Ovary (tissue), 7 donors: ENCODE measurements at regions not wholly inside any gene's neighbourhood (a gene's known extent, or its start where the extent isn't known, plus 50 kb on each side); places are given as distances from the start of the nearest gene placed in this dataset.

Source experiments
- DNase-seq, 5 donors: peaks; one replicate each; pipeline ENCODE4 v3.0.0-alpha.2; 2019 to 2020
- H3K27ac ChIP-seq, 2 donors: fragments of 200-600 bp; one replicate each; pipeline versions ENCODE4 v1.5.1 to v1.8.0; 2019 to 2022
- H3K27me3 ChIP-seq: fragments of 200-600 bp; one replicate; pipeline ENCODE4 v1.8.0; 2022
- H3K36me3 ChIP-seq: fragments of 200-600 bp; sonication (generic); one replicate; pipeline ENCODE4 v1.5.1; 2019
- H3K4me1 ChIP-seq: one replicate; pipeline ENCODE4 v1.8.1; 2013; ENCODE audit warnings: mild to moderate bottlenecking, moderate library complexity; ENCODE audit not compliant: insufficient read depth
- H3K4me3 ChIP-seq: fragments of 200-600 bp; sonication (generic); one replicate; pipeline ENCODE4 v1.5.1; 2017
- H3K9me3 ChIP-seq, 2 donors: fragments of 200-600 bp in 1 of 2; sonication (generic) in 1 of 2; one replicate each; pipeline versions ENCODE4 v1.5.1 to v1.8.1; 2013 to 2019; ENCODE audit warnings: mild to moderate bottlenecking in 1 of 2, moderate library complexity in 1 of 2
- CTCF ChIP-seq, 3 donors: fragments of 450-650 bp in 2 of 3; fragments of 200-600 bp in 1 of 3; IDR thresholded peaks; one replicate each; pipeline versions ENCODE4 v1.5.1 to v1.8.0; 2016 to 2022; ENCODE audit warnings: antibody characterized with exemption in 3 of 3, mild to moderate bottlenecking in 1 of 3
- EP300 ChIP-seq: sonication (generic); formaldehyde crosslinking; IDR thresholded peaks from one replicate; pipeline ENCODE4 v1.6.1; 2017; ENCODE audit warnings: antibody characterized with exemption
- POLR2A ChIP-seq: fragments of 450-650 bp; IDR thresholded peaks from one replicate; pipeline ENCODE4 v1.6.1; 2017; ENCODE audit warnings: antibody characterized with exemption, mild to moderate bottlenecking, moderate library complexity
- WGBS, 3 donors: extraction: QIAGEN DNeasy Blood & Tissue Kit in 1 of 3; methylation state at CpG; one replicate each; pipeline versions ENCODE4 v1.1.5 to v1.1.7; 2013 to 2017; 5-methylcytosine and 5-hydroxymethylcytosine counted together
- intact Hi-C, 4 donors: fragments of 100-400 bp; cut with DNase I; formaldehyde crosslinking; loops; one replicate each; pipeline versions ENCODE4 v1.11.0 to v1.15.1; 2022 to 2023
- donor health status: DM: no; HTN: no; CAD: no; lungs with moderate emphysema.
- donor health status: DM: no; HTN: no; CAD: no.
- donor health status: Bipolar disorder and iron deficiency.
- donor health status: DM: no; HTN: no; CAD: no.
- donor health status: DM: yes; HTN: yes; CAD: no.

GRCh38 chr11:69422645-69423044, 58.8 kb upstream of the LINC01488 start:
- TF ChIP-seq EP300, result no peak
- TF ChIP-seq POLR2A, result no peak
- no peak for TF ChIP-seq CTCF (IDR thresholded peaks at IDR 0.05)
- no peaks in the 10 kb centered on the region for H3K27me3 ChIP-seq
- no peaks in the 10 kb centered on the region for H3K36me3 ChIP-seq
- no peak for DNase-seq
- no peaks in the 10 kb centered on the region for H3K9me3 ChIP-seq
- H3K27ac ChIP-seq, result no peak overlapping the region
- 75 to 89% (median 82%) methylated on average over 16 of the region's 16 CpGs for WGBS, 3 donors
- H3K4me3 ChIP-seq, result no peak overlapping the region
- intact Hi-C loops, result no loop called here
- H3K4me1 ChIP-seq, result no peaks in the 10 kb centered on the region

- WGBS, 3 donors, result 85 to 88% (median 85%) methylated on average over 13 of the region's 13 CpGs
- Histone ChIP-seq H3K36me3 (no peaks in the 10 kb centered on the region), H3K27ac (no peak overlapping the region), H3K4me1 (no peaks in the 10 kb centered on the region), H3K27me3 (no peaks in the 10 kb centered on the region), H3K4me3 (no peak overlapping the region), H3K9me3 (no peaks in the 10 kb centered on the region)
- no peak for TF ChIP-seq CTCF (IDR thresholded peaks at IDR 0.05)
- TF ChIP-seq EP300, result no peak
- DNase-seq, result no peak
- intact Hi-C loops, result no loop called here
Observed at GRCh38 chr11:69423181-69423580, 58.3 kb upstream of the LINC01488 start.

GRCh38 chr11:69423611-69424385, 57.7 kb upstream of the LINC01488 start:
- Histone ChIP-seq H3K36me3 (no peaks in the 10 kb centered on the region), H3K4me3 (no peak overlapping the region), H3K4me1 (no peaks in the 10 kb centered on the region), H3K9me3 (no peaks in the 10 kb centered on the region), H3K27me3 (no peaks in the 10 kb centered on the region), H3K27ac (no peak overlapping the region)
- intact Hi-C loops, result no loop called here
- whole genome bisulfite sequencing, 3 donors, result 82 to 91% (median 90%) methylated on average over 10 to 12 of the region's 12 CpGs
- TF ChIP-seq POLR2A, result no peak
- TF ChIP-seq CTCF (IDR thresholded peaks at IDR 0.05), result no peak
- no peak for TF ChIP-seq EP300
- no peak for DNase-seq

GRCh38 chr11:69424748-69425147, 56.7 kb upstream of the LINC01488 start:
- no peak overlapping the region for H3K27ac ChIP-seq
- TF ChIP-seq POLR2A (no peak), EP300 (no peak), CTCF (IDR thresholded peaks at IDR 0.05) (no peak)

More at GRCh38 chr11:69424748-69425147, 56.7 kb upstream of the LINC01488 start:
- Histone ChIP-seq H3K4me1 (no peaks in the 10 kb centered on the region), H3K27me3 (no peaks in the 10 kb centered on the region), H3K36me3 (no peaks in the 10 kb centered on the region), H3K4me3 (no peak overlapping the region), H3K9me3 (no peaks in the 10 kb centered on the region)
- WGBS, 3 donors, result 81 to 94% (median 92%) methylated on average over 3 of the region's 3 CpGs
- intact Hi-C loops, result no loop called here
- DNase-seq, result no peak
